ENCODE measurements at regions not wholly inside any gene's neighbourhood (a gene's known extent, or its start where the extent isn't known, plus 50 kb on each side); places are given as distances from the start of the nearest gene placed in this dataset.

DNA sequence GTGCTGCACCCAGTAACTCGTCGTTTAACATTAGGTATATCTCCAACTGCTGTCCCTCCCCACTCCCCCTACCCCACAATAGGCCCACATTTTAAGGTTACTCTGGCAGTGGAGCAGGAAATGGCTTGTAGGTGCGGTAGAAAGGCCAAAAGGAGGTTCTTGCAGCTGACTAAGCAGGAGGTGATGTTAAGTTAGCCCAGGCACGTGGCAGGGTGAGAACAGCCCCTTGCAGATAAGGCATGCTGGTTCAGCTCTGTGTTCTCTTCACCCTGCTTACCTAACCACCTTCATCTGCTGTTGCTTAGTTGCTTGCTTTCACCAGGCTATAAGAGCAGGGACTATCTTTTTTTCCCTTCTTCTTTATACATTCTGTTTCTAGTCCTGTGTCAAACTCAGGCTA is 1082.8 kb upstream of the RBFOX1 start:
- no peak for DNase-seq

- no peak for DNase-seq
These were observed 1084.4 kb upstream of the RBFOX1 start for GRCh38 chr16:6248199-6248598.

- no peak for DNase-seq
These were observed 1084.9 kb upstream of the RBFOX1 start for GRCh38 chr16:6247775-6248174.

GRCh38 chr16:6247150-6247549 is 1085.5 kb upstream of the RBFOX1 start:
- DNase-seq = no peak

GRCh38 chr16:6246266-6246665 is 1086.4 kb upstream of the RBFOX1 start:
- no peak for DNase-seq

- no peak for DNase-seq
These were observed 1100.6 kb upstream of the RBFOX1 start for GRCh38 chr16:6232056-6232455.

- no peak for DNase-seq
These were observed 1101.2 kb upstream of the RBFOX1 start for GRCh38 chr16:6231398-6231797.

DNA sequence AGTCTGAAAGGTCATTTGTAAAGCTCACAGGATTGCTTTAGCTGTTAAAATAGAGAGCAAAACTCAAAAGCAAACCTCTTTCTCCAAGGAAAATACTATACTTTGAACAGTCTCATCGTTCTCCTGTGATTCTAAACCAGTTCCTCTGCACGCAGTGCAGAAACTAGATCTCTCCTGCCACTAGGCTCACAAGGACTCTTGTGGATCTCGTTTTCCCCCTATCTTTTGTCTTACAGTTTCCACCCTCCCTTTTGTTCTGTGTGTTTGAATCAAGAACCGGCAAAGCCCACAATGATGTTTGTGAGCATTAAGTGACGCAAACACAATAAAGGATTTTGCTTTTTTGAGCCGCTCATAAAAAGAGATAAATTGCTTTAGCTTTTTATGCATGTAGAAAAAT is 1103.5 kb upstream of the RBFOX1 start:
- DNase-seq = no peak

GRCh38 chr16:6218855-6219254 is 1113.8 kb upstream of the RBFOX1 start:
- DNase-seq = no peak

- DNase-seq = no peak
These were observed 1115.8 kb upstream of the RBFOX1 start for GRCh38 chr16:6216836-6217235.

- DNase-seq = no peak
These were observed 1114.0 kb upstream of the EEF2KMT start for GRCh38 chr16:6211644-6212043.

DNA sequence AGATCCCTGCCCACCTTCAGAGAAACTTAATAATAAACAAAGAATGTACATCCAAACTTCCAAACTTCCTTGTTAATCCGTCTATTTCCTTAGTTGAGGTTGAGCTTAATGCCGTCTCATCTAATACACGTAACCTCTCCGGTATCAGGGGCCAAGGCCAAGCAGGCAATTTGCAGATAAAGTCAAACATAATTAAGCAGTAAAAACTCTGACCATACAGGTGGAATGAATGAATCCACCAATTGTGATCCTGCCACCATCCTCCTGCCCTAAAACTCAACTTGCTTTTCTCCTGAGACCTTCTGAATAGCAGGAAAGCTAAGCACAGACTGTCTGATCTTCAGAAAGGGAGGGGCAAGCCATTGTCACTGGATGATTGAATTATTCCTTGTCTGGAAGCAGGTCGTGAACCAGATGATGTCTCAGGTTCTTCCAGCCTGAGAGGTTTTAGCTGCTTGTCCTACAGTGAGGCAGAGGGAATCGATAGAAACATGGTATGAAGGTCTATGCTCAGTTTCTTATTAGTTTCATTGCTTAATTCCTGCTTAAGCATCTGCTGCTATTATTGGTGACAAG is 1111.8 kb upstream of the EEF2KMT start:
- DNase-seq = no peak

GRCh38 chr16:6207580-6207979 is 1110.0 kb upstream of the EEF2KMT start:
- no peak for DNase-seq

GRCh38 chr16:6207124-6207523 is 1109.5 kb upstream of the EEF2KMT start:
- DNase-seq = no peak

GRCh38 chr16:6206080-6206479 is 1108.5 kb upstream of the EEF2KMT start:
- no peak for DNase-seq

GRCh38 chr16:6204945-6205344 is 1107.3 kb upstream of the EEF2KMT start:
- DNase-seq = no peak

DNA sequence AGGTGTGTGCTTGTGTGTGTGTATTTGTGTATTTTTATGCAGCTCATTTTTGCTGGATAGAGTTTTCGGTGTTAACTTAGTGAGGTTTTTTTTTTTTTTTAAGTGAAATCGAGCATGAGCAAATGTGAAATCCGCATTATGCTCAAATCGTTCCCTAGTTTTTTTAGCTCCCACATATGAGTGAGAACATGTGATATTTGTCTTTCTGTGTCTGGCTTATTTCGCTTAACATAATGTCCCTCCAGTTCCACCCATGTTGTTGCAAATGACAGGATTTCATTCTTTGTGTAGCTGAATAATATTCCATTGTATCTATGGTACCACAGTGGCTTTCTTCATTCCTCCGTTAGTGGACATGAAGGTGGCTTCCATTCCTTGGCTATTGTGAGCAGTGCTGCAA is 1103.3 kb upstream of the EEF2KMT start:
- no peak for DNase-seq

DNA sequence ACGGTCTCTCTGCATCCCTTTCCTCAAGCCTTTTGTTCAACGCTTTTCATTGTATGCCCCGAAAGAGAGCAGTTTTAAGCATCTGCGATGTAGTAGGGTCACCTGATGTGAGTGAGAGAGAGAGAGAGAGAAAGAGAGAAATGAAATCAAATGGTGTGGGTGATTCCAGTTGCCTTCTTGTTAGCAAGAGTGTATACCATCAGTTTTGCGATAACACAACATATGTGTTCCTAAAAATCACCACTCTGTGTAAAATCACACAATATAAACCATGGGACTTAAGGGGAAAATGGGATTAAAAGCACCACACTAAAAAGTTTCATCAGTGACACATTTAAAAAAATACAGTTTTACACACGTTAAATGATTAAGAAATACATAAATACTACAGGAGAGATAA is 1102.7 kb upstream of the EEF2KMT start:
- no peak for DNase-seq

- no peak for DNase-seq
These were observed 1098.4 kb upstream of the EEF2KMT start for GRCh38 chr16:6195966-6196365.

GRCh38 chr16:6193718-6194117 is 1096.1 kb upstream of the EEF2KMT start:
- no peak for DNase-seq

GRCh38 chr16:6192984-6193383 is 1095.4 kb upstream of the EEF2KMT start:
- DNase-seq = no peak

- no peak for DNase-seq
These were observed 1094.9 kb upstream of the EEF2KMT start for GRCh38 chr16:6192532-6192931.

GRCh38 chr16:6190776-6191175 is 1093.2 kb upstream of the EEF2KMT start:
- no peak for DNase-seq

DNA sequence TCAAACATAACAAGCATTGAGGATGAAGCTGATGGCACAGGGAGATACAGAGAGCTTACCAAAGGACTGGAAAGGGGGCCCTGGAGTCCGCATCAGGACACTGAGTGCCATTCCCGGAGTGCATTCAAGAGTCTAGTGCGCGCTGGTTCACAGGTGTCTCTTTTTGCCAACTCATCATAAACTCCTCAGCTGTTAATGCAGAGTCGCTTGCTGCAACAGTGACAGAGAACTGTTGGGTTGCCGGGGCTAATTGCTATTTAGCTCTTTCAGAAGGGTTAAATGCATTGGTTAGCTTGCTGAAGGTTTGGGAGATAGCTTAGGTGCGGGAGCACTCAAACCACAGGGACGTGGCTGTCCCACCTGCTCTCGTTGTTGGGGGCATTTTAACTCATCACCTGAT is 1091.6 kb upstream of the EEF2KMT start:
- DNase-seq = no peak

DNA sequence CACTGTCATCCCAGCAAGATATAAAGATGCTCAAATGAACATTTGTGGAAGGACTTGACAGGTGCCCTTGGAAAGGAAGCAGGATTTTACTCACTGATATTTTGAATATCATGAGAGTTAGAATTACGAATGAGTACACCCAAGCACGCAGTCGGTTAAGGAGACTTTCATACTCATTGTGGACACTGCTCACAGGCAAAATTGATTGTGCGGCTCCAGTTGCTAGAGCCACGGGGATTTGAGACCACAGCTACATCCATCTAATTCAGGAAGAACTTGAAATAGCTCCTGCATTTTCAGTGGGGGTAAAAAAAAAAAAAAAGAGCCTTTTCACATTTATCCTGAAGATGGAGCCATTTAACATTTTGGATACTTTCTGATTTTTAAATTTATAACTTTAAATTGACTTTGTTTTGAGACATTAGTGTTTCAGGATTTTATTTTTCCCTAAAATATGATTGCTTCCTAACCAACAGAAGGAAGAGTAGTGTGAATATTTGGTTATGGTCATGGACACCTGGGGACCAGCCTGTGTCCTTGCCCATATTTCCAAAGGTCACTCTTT is 1080.1 kb upstream of the EEF2KMT start:
- DNase-seq = no peak
